Ureter (tissue), 1 donor: ENCODE measurements at regions not wholly inside any gene's neighbourhood (a gene's known extent, or its start where the extent isn't known, plus 50 kb on each side); places are given as distances from the start of the nearest gene placed in this dataset.

Source experiments
- DNase-seq: peaks from one replicate; pipeline ENCODE4 v3.0.0-alpha.2; 2020; ENCODE audit warnings: low spot score
- donor health status: DM: yes; HTN: yes; CAD: no.

DNA sequence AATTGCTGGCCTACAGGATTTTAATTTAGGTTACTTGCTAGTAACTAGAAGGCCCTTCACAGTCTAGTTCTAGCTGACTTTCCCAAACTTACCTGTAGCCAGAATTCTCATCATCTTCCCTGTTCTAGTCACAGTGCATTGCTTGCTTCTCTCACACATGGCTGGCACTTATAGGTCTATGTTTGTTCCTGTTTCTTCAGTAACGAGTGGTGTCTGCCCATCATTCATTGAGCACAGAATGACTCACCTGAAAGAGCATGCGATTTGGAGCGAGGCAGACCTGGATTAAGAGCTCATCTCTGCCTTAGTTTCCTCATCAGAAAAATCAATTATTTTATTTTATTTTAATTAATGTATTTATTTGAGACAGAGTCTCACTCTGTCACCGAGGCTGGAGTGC is 201.7 kb upstream of the ANK2 start:
- no peak for DNase-seq

DNA sequence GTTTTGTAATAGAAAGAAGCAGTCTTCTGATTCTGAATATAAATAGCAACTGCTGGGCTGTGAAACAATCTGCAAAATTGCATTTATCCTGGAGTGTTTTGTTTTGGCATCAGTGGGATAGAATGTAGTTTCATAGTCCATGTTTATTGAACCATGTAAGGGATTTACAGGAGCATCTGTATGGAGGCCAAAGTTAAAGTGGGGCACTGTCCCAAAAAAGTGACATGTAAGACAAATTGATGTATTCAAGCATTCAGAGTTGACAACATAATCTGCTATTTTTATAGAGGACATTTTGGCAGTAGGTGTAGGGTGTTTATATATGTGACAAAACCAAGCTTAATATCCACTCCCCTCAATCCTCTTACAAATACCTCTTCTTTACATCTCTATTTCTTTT is 200.5 kb upstream of the ANK2 start:
- no peak for DNase-seq

DNA sequence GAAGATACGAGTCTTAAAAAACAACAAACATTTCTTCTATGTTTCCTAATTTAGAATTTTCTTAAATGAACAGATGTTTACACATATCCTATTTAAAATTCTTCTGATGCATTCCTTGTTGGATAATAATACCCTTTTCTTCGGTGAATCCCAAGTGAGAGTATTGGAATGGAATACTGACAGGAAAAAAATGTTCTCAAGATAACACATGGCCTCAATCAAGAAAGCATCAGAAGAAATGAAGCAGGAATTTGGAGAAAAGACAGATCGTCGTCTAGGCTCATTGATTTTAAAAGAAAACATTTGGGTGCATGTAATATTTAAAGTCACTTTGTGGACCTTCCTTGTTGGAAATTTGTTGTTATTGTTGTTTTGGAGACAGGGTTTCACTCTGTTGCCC is 196.9 kb upstream of the ANK2 start:
- no peak for DNase-seq

DNA sequence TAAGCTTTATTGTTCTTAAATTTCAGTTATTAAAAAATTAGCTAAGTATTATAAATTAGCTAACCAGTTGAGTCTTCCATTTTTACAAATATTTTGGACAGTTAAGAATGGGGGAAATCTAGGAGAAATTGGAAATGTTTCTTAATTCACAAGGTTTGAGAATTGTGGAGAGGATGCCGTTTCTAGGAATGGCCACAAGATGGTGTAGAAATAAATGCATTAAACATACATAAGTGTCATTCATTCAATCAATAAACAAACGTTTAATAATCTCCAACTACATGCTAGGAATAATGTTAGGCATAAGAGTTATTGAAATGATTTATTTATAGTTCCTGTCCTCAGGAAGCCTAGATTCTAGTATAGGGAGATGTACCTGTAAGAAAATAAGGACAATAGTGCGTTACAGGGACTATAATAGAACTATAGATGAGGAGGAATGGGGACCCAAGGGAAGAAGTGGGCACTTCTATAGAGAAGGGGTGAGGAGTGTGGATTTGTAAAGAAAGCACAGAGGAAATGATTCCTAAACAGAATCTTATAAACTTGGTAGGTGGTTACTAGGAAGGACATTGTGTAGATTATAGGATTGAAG is 195.7 kb upstream of the ANK2 start:
- DNase-seq = no peak

DNA sequence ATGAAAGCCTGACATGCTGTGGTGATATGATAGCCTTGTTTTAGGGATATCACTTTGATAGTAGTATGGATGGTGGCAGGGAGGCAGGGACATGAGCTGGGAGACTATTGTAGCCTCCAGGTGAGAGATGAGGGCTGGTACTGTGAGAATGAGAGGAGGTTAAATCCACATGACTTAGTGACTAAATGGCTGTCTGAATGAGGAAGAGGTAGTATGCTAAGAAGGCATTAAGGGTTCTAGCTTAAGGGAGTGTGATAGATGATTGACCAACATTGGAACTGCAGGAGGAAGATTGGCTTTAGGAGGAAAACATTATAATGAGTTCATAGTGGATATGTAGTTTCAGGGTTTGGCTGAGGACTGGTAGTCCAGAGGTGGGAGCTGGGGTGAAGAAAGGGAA is 195.0 kb upstream of the ANK2 start:
- DNase-seq = no peak

DNA sequence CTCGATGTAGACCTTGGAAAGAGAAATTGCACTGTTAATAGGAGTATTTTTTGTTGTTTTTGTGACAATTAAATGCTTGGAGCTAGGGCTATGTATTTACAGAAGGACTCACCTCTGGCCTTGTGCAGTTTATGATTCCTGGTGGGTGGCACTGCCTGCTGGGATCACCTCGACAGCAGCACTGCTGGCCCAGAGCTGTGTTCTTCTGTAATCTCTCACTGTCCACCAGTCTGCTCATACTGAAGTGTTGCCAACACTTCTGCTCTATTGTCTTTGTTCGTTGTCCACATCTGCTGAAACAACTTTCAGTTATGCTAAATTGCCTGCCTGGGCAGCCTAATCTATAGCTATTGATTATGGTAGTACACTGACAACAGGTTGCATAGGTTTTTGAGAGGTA is 194.4 kb upstream of the ANK2 start:
- DNase-seq = no peak

DNA sequence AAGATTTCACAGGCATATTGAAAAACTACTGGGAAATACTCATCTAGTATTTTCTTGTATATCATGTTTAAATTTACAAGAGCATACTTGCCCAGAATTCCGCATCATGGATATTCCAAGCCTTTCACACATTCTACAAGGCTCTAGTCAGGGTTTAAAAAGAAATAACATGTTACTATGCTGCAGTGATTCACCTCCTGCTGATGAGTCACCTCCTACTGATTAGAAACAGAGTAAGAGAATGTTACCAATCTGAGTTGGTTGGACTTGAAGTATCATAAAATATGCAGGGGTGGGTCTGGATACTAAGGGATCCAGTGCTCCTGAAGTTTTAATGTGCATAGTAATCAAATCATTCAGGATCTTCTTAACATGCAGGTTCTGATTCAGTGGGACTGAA is 192.0 kb upstream of the ANK2 start:
- no peak for DNase-seq

DNA sequence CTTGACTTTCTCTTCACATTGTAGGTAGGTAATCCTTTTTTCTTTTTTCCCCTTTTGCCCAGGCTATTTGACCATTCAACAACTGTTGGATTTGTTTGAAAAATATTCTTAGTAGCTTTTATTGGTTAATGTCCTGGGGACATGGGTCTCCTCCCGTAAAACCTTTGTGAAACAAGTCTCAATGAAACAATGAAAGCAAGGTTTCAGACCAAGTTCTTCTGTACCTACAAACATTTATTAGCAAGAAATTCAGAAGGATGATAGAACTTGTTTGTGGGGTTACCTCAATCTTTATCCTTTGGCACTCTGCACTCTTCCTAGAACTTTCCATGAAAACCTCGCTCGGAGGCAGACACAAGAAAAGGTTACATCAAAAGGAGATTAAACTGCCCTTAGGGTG is 190.7 kb upstream of the ANK2 start:
- DNase-seq = no peak

DNA sequence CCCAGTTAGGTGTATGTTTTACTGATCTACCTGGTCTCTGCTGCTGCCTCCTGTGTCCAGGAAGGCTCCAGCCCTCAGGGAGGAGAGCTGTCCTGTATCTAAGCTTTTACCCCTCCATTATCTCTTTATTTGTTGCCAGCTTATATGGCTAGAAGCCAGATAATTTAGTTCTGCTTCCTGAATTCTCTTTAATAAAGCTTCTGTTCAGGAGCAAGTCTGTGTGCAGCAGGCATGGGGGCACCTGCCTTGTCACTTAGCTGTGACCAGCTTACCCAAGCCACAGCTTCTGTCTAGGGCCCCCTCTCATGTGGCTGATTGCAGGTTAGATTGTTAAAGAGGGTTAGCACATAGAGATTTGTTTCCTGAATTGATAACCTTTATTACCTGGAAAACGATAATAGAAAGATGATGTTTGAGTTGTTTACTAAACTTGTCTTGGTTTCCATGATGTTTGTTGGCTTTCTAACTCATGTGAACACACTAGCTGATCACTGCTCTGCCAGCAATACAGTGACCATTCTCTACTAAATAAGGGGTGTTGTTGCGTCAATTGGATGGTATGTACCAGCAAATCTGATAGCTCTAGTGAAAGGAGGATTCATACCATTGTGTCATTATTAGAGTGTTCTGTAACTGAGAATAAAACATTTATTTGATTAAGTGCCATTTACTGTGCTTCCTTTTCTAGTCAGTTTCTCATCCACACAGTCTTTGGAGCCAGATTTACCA is 189.8 kb upstream of the ANK2 start:
- DNase-seq = no peak

DNA sequence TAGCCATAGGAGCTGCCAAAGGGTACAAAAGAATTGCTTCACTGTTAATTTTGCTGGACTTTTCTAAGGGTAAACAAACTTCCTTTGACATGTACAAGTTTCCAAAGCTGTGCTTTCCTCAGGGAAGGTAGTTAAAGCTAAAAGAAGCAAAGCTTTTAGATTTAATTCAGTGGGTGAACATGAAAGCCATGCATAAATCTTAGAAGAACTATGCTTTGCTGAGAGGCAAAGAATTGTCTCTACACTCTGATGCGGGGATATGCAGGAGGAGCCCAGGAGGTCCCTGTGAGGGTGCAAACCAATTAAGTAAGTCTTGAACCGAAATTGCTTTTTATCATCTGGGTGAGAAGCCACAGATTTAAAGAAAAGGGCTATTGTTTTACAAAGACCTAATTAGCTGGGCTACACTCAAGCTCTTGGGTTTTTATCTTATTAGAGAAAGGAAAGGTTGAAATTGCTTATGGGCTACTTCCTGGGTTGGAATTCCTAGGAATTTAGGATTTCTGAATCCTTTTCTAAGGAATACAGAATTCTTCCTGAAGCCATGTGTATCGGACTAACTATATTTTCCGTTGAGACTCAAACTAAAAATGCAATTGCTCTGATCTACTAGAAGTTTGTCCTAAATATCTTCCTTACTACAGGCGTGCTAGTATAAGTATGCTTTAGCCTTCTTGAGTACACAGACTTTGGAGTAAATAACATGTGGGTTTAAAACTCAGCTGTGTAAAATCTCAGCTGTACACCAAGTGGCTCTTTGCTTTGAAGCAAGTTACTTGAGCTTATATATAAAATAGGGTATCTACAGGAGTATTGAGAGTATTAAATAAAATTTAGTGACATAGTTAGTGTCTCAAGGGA is 188.4 kb upstream of the ANK2 start:
- DNase-seq = no peak

DNA sequence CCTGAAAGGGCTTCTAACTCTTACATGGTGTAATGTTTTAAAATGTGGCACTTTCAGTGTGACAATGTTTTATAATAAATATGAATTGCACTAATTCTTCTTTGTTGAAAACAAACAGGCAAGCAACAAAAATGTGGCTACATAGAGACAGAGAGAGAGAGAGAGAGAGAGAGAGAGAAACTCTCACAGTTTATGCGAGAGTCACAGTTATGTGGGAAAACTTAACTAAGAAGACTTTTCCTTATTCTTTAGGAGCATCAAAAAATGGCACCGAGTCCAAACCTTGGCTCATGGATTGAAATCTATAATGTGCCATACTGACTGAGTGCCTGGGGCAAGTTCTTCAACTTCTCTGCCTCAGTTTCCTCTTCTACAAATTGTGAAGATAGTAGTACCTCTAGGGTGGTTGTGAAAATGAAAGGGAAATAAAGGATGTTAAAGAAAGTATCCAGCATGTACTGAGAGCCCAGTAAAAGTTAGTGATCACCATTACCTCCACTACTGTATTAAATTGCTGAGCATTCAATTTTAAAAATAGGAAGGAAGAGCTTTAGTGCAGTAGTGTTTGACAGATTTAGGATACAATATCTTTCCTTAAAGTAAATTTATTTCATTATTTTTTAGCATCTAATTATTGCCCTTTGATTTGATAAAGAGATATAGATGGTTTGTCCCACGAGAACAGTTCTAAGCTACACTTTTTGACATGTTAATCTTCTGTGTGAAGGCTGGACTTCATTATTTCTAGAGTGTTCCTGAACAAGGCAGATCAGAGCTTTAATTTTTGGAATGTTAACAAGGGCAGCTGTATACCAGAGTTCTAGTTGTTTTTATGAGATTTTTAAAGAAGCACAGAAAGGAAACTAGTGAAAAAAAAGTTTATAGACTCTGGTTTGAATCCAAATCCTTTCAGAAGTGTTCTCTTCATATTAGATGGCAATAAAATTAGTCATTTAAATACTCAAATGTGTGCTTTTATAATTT is 187.5 kb upstream of the ANK2 start:
- DNase-seq = no peak

DNA sequence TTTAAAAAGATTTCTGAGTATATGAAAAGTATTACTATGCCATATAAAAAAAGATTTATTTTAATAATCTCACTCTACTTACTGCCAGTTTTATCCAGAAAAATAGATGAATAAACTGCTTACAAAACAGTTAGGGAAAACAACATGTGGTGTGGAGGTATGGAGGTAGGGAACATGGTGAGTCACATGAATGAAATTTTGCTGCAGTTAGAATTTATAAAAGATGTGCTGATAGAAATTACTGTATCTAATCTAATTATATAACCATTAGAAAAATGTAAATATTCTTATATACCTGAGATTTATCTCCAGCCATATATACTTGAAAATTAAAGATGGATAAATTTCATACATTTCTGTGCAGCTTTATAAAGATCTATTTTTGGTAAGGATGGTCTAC is 184.0 kb upstream of the ANK2 start:
- no peak for DNase-seq

DNA sequence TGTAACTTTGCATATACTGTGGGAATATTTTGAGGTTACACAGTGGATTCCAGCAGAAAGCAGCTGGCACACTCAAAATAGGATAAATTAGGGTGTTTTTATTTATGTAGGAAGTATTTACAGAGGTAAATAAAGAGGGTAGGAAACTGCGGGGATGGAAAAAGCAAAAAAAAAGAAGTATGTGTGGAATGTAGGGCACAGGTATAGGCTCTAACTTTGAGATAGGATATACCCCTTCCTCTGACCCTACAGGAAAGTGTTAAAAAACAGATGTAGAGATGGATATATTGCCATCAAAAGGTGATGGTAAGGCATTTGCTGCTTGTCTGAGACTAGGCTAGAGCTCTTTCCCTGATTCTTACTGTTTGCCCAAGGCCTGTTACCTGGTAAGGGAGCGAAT is 173.1 kb upstream of the ANK2 start:
- DNase-seq = no peak

DNA sequence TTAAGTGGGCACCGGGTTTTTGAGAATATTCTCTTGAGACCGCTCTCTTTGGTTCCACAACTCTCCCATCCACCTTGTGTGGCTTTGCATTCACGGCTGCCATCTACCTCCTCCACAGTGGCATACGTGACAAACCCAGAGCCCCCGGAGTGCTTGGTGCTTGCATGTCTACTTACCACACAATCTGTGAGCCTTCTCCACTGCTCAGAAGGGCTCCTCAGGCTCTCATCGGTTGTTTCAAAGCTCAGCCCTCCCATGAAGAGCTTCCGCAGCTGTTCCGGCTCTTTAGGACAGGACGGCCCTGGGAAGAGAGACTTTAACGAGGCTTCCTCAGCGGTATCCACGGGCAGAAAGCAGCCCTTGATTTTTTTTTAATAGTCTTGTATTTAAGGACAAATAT is 167.6 kb upstream of the ANK2 start:
- DNase-seq = no peak

DNA sequence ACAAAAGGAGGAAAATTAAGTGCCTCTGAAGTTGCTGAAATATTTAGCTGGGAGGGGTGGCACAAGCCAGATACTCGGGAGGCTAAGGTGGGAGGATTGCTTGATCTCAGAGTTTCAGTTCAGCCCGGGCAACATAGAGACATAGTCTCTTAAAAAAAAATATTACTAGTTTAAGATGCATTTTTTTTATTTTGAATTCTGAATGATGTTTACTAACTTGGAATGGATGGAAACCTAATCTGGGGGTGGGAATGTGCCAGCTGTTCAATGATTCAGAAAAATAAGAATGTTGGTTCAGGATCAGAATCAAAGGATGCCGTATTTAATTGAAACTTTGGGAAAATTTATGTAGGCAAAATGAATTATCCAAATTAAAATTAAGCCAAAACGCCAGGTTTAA is 167.2 kb upstream of the ANK2 start:
- DNase-seq = no peak

DNA sequence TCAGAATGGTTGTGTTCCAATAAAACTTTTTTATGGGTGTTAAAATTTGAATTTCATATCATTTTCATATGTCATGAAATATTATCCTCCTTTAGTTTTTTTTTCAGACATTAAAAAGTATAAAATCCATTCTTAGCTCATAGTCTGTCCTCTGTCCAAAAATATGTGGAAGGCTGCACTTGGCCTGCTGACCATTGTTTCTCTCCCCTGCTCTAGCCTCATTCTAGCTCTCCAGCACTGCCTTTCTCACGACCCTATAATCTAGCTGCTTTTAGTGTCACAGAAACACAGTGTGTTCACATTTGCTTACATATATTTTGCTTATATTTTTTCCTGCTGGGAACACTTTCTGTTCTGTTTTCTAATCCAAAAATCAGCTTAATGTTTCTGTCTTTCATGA is 165.0 kb upstream of the ANK2 start:
- DNase-seq = no peak

DNA sequence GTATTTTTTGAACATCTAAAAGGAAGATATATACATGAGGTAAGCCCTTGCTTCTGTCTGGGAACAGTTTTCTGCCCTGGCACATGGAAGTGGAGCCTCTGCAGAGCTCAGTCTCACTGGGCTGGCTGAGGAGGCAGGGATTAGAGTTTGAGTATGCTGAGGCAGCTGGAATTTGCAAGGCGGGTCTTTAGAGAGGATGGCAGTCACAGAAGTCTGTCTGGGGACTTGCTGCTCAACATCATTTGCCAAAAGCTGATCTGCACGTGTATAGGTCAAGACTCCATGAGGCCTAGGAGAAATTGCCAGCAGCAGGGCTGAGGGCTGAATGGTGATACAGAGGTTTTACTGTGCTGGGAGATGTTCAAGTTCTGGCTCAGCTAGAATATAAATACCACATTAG is 163.6 kb upstream of the ANK2 start:
- no peak for DNase-seq

DNA sequence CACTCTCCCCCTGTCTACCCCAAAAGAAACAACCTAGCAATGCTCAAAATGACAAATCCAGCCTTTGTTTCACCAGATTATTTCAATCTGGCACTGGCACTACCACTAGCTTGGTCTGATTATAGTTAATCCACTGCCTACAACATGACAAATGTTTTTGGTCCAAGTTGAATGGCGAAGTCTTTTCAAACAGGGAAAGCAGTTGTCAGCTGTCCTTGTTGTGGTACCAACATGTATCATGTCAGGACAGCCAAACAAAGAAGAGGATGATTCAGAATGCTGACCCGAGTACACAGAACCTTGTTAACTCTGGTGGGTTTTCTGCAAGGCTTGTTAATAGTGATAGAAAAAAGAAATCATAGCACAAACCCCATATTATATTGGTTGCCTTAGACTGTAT is 160.8 kb upstream of the ANK2 start:
- DNase-seq = no peak

DNA sequence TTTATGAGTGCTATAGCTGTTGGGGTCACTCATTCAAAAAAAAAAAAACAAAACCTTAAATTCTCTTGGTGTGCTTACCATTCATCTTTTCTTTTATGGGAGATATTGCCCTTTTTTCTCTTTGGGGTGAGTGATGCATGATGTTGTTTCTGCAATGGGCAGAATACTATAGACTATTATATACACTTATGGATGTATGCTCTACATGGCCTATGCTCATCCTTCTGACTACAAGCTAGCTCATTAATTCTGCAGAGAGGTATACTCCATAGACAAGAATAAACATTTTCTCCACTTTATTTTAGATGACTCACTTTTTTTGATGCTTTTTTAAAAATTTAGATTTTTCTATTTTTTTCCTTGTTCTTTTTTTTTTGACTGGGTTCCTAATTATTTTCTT is 160.3 kb upstream of the ANK2 start:
- DNase-seq = no peak

DNA sequence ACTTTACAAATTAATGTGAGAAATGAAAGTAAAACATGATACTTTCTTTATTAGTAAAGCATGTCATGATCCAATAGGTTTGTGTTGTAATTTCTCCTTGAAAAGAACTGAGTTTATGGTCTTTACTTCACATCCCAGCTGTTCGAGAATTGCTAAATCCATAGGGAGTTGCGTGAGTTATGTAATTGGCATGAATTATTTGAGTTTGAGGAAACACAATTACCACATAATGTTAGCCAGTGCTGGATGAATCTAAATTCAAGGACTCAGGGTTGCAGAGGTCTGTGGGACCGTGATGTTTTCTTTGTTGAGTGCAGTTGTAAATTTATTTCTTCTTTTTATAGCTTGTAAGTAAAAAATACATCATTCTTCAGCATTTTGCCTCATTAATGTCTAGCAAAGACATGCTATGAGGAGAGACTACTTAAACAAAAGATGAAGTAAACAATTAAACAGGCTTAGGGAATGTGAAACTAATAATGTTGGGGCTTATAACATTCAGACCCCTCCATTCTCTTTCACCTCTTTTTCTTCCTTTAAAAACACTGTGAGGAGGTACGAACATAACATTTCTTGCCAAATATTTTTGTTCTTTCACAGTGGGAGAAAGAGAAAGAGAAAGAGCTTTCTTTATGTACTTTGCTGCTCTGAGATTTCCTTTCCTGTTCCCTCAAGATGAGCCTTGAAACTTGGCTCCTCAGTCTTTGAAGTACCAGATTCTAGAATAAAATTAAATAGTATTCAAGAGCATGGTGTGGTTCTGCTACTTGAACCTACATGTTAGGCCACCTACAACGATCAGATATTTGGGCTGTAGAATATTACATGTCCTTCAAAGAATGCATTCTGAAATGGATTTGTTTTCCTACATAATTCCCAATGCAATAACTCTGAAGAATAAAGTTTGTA is 159.6 kb upstream of the ANK2 start:
- DNase-seq = no peak

DNA sequence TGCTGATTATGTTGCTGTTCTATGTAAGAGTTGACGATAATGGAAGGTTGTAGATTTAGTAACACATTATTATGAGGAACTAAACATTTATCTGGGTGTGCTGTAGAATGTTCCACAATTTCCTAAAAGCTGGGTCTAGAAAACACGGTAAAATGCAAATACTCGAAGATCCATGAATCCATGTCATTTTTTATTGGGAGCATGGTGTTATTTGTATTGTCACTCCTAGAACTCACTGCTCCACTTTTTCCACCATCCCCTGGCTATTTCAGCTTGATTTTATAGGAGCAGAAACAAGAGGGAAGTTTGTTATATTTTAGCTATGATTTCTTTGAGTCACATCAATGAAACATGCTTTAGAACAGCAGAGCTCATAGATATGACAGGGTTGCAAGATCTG is 155.0 kb upstream of the ANK2 start:
- DNase-seq = no peak
